Astrocyte of the cerebellum (primary cell): ENCODE measurements at regions not wholly inside any gene's neighbourhood (a gene's known extent, or its start where the extent isn't known, plus 50 kb on each side); places are given as distances from the start of the nearest gene placed in this dataset.

Experiments used
- DNase-seq: peaks from one replicate; pipeline ENCODE4 v3.0.0-alpha.2; 2011; ENCODE audit warnings: low read depth
- H3K4me3 ChIP-seq: 2 replicates; pipeline ENCODE4 v1.5.1; 2011; ENCODE audit warnings: mild to moderate bottlenecking, low read depth, low read length, moderate library complexity
- in situ Hi-C: cut with HindIII; loops from 2 replicates; pipeline ENCODE4 v1.10.0; 2017; ENCODE audit warnings: low sequenced_read_pairs
- TF ChIP-seq, protein P1 (sequence below): IDR thresholded peaks from 2 replicates; pipeline ENCODE4 v1.5.1; 2012; ENCODE audit warnings: low read length, low read depth, moderate library complexity, mild to moderate bottlenecking; ENCODE audit errors: missing control alignments

DNA sequence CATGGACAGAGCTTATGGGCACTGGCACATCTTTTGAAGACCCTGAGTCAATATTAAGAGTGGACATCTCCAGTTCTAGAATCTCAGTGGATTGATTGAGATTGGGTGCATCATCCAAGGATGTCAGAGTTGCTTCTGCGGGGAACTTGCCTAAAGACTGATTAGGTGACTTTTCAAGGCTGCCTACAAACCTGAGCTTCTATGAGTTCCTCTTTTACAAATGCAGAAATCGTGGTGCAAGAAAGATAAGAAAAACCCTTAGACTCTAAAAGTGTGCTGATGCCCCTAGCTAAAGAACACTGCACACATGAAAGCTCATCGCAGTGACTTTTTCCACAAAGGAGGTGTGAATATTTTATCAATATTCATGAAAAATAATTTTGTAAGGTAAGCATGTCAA is 86.8 kb upstream of the NEDD4L start:
- in situ Hi-C loops: no loop called here
- TF ChIP-seq, protein P1, sequence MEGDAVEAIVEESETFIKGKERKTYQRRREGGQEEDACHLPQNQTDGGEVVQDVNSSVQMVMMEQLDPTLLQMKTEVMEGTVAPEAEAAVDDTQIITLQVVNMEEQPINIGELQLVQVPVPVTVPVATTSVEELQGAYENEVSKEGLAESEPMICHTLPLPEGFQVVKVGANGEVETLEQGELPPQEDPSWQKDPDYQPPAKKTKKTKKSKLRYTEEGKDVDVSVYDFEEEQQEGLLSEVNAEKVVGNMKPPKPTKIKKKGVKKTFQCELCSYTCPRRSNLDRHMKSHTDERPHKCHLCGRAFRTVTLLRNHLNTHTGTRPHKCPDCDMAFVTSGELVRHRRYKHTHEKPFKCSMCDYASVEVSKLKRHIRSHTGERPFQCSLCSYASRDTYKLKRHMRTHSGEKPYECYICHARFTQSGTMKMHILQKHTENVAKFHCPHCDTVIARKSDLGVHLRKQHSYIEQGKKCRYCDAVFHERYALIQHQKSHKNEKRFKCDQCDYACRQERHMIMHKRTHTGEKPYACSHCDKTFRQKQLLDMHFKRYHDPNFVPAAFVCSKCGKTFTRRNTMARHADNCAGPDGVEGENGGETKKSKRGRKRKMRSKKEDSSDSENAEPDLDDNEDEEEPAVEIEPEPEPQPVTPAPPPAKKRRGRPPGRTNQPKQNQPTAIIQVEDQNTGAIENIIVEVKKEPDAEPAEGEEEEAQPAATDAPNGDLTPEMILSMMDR: no peak

DNA sequence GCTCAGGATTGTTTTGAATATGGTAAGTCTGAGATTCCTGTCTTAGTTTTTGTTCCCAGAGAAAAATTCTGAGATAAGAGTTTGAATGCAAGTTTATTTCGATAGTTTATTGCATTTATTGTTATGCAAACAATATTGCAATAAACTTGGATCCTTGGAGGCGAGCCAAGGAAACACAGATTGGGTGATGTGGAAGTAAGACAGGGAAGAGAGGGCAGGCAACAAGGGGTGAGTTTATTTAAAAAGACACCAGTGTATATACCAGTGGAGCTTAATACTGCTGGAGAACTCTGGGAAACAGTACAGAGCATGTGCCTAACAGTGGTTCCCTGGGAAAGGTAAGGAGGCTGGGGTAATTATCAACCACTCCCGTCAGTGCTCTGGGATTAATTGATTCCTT is 87.5 kb upstream of the NEDD4L start:
- in situ Hi-C loops: no loop called here
- H3K4me3 ChIP-seq: no peak overlapping the region
- TF ChIP-seq, protein P1: no peak
- DNase-seq: no peak

More for the DNA sequence above, 86.8 kb upstream of the NEDD4L start:
- DNase-seq: no peak
- no peak overlapping the region for H3K4me3 ChIP-seq

DNA sequence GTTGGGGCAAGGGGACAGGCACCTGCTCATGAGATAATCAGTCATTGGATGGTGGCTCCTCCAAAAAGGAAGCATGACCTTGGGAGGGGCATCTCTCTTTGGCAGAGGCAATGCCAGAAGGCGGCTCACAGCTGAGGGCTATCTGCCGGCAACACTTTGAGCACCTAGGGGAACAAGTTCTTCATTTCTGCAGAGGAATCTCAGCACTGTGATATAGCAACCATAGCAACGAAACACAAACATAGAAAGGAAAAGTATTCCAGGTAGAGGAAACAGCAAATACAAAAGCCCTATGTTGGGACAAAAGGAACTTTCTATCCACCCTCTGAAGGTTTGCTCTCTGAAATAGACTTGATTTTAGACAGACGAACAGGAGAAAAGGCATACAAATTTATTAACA is 89.1 kb upstream of the NEDD4L start:
- in situ Hi-C loops: no loop called here
- TF ChIP-seq, protein P1: no peak

DNA sequence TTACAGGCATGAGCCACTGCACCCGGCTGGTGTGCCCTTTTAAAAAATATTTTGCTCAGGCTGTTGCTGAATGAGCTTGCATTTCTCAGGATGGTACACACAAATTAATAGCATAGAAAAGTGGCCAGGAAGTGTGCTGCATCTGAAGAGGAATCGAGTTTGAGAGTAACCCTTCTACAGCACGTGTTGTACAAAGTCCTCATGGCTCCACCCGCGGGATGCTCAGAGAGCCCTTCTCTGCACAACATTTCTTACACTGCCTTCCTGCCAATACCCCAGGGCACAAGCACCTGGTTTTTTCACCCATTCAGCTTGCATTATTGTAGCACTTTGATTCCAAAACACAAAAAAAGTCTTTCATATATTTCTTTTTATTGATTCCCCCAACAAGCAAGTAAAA is 90.1 kb upstream of the NEDD4L start:
- no peak for DNase-seq
- no peak overlapping the region for H3K4me3 ChIP-seq
- in situ Hi-C loops: no loop called here
- TF ChIP-seq, protein P1: no peak

More for the DNA sequence above, 89.1 kb upstream of the NEDD4L start:
- no peak for DNase-seq
- no peak overlapping the region for H3K4me3 ChIP-seq

DNA sequence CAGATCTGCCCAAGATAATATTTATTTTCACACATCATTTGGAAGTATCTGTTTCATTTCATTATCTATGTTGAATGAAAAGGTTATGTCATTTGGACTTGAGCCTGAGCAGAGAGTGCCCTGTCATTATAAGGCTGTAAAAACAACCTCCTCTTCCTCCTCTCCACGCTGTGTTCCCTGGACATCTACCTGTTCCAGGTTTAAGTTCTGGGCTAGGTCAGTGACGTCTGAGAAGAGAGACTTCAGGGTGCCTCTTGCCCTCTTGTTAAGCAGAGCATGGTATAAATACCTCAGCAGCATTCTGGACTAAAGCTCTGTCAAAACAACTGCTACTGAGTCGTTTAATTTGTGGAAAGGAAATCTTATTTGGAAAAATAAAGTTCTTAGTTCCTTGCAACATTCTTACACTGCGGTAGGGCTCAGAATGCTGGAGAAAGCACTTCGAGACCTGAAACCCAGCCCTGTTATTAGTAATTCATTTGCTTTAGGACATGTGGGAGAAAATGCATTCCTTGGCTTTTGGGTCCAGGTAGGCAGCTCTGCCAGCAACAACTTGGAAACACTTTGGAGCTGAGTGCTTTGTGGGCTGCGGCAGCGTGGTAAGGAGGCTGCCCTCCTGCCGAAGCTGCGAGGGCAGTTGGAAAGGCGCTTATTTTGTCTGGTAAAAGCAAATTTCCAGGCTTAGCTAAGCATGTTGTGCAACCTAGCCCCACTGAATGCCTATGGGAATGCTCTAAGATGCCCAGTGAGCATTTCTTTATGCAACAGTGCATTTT is 91.8 kb upstream of the NEDD4L start:
- H3K4me3 ChIP-seq: no peak overlapping the region
- TF ChIP-seq, protein P1: no peak
- DNase-seq: no peak
- in situ Hi-C loops: no loop called here

DNA sequence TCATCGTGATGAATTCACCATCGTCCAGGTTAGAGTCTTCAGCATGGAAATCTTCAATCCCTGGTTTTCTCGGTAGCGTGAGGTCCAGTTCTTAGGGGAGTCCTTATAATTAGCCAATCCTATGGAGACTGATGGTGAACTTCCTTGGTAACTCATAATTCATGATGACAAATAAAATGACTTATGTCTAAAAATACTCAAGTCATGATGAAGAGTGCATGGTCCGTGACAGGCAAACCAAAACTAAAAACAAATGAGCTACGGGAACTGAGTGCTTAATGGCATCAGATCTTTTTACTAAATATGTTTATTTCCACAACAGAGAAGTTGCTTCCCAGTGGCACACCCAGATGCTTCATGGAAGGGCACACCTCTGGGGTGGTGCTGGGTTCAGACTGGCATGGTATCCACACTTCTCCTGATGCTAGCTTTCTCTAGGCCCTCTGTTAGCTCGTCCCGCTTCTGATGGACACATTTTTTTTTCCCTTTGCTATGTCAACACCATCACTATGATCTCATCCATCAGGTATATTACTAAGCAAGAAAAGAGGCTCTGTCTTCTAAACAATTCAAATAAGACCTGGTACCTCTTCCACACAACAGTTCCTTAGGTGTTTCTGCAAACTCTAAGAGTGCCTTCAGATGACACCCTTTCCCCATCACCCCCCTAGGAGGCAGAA is 92.8 kb upstream of the NEDD4L start:
- H3K4me3 ChIP-seq: no peak overlapping the region
- no peak for DNase-seq
- TF ChIP-seq, protein P1: no peak
- in situ Hi-C loops: no loop called here
